BJ (cell line): ENCODE measurements at regions not wholly inside any gene's neighbourhood (a gene's known extent, or its start where the extent isn't known, plus 50 kb on each side); places are given as distances from the start of the nearest gene placed in this dataset.

ENCODE experiments used
- CTCF ChIA-PET: fragments of 350-600 bp; formaldehyde crosslinking; extraction: SDS; loops from one replicate; lab custom pipeline; 2021; ENCODE audit warnings: antibody characterized with exemption, inconsistent platforms; lab: Yijun Ruan, JAX
- POLR2A ChIA-PET: fragments of 300-600 bp; sonication (Branson Sonifier 250); formaldehyde crosslinking; extraction: SDS; loops from one replicate; lab custom pipeline; 2021; ENCODE audit warnings: antibody characterized with exemption; lab: Charles Lee
- DNase-seq: peaks from one replicate; pipeline ENCODE4 v3.0.0-alpha.2; 2011; ENCODE audit warnings: low read depth
- H3K27me3 ChIP-seq: 2 replicates; pipeline ENCODE4 v1.6.0; 2011; ENCODE audit warnings: low read length; ENCODE audit not compliant: control insufficient read depth, insufficient read depth
- H3K36me3 ChIP-seq: 2 replicates; pipeline ENCODE4 v1.5.1; 2011; ENCODE audit warnings: low read length; ENCODE audit not compliant: control insufficient read depth, insufficient read depth
- H3K4me3 ChIP-seq: 2 replicates; pipeline ENCODE4 v1.5.1; 2011; ENCODE audit warnings: low read depth, mild to moderate bottlenecking, control low read depth, low read length
- TF ChIP-seq, protein P1 (sequence below): IDR thresholded peaks from 2 replicates; pipeline ENCODE4 v1.5.1; 2011; ENCODE audit warnings: low read depth, mild to moderate bottlenecking, control low read depth, inconsistent platforms, low read length, moderate library complexity; ENCODE audit not compliant: insufficient read depth

DNA sequence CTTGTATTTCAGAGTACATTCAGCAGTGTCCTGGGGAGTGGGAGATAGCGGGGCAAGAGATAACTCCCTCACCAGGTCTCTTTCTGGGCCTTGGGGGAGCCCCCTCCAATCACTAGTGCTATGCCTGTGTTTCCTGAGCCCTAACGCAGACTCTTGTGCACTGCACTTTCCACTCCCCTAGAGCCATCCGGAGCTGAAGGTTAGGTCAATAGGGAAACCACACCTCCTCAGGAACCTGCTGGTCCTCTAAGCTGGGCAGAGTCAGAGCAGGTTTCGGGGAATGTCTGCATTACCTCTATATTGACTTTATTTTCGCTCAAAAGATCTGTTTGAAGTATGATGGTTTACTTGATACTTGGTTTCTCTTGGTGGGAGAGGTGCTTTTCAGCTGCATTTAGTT, 617.0 kb upstream of the ROBO1 start:
- TF ChIP-seq, protein P1, sequence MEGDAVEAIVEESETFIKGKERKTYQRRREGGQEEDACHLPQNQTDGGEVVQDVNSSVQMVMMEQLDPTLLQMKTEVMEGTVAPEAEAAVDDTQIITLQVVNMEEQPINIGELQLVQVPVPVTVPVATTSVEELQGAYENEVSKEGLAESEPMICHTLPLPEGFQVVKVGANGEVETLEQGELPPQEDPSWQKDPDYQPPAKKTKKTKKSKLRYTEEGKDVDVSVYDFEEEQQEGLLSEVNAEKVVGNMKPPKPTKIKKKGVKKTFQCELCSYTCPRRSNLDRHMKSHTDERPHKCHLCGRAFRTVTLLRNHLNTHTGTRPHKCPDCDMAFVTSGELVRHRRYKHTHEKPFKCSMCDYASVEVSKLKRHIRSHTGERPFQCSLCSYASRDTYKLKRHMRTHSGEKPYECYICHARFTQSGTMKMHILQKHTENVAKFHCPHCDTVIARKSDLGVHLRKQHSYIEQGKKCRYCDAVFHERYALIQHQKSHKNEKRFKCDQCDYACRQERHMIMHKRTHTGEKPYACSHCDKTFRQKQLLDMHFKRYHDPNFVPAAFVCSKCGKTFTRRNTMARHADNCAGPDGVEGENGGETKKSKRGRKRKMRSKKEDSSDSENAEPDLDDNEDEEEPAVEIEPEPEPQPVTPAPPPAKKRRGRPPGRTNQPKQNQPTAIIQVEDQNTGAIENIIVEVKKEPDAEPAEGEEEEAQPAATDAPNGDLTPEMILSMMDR = no peak
- CTCF ChIA-PET = no interaction called here

DNA sequence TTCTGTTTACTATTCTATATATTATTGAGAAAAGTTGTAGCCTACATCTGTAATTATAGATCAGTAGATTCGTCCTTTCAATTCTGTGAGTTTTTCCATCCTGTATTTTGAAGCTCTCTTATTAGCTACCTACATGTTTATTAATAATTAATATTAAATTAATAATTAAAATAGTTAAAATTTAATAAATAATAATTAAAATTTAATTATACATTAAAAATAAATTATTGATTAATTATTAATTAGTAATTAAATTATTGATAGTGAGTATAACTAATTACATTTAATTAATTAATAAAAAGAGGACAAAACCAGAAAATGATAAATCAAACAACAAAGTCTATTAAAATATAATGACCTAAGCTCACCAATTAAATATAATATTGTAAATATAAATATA, 606.6 kb upstream of the ROBO1 start:
- Histone ChIP-seq H3K27me3 (no peaks in the 10 kb centered on the region), H3K4me3 (no peak overlapping the region), H3K36me3 (no peaks in the 10 kb centered on the region)
- CTCF ChIA-PET = interaction anchor here (0.6 kb wide), 1 partner anchor 651 kb away, joined by 3 read pairs; no protein-coding TSS in a partner anchor
- no peak for DNase-seq
- TF ChIP-seq, protein P1 = no peak
- POLR2A ChIA-PET = no interaction called here

More for the DNA sequence above, 617.0 kb upstream of the ROBO1 start:
- no peak for DNase-seq
- POLR2A ChIA-PET = no interaction called here
- Histone ChIP-seq H3K27me3 (no peaks in the 10 kb centered on the region), H3K4me3 (no peak overlapping the region), H3K36me3 (no peaks in the 10 kb centered on the region)

DNA sequence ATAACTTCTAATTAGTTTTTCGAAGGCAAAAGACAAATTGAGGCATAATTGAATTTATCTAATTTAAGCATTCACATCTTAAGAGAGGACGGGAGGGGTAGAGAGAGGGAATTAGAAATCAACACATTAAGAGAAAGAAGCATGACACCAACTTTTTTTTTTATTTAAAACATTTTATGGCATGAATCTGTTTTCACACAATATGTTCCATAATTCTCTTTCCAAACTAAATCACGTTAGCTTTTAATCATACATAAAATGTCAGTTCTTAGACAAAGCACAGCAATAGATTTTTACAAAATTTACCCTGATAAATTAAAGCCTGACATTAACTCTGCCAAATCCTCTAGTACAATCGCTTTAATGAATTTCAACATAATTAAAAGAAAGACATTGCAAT, 600.8 kb upstream of the ROBO1 start:
- ChIA-PET POLR2A (no interaction called here), CTCF (no interaction called here)
- Histone ChIP-seq H3K27me3 (no peaks in the 10 kb centered on the region), H3K36me3 (no peaks in the 10 kb centered on the region), H3K4me3 (no peak overlapping the region)
- DNase-seq = no peak
- TF ChIP-seq, protein P1 = no peak

DNA sequence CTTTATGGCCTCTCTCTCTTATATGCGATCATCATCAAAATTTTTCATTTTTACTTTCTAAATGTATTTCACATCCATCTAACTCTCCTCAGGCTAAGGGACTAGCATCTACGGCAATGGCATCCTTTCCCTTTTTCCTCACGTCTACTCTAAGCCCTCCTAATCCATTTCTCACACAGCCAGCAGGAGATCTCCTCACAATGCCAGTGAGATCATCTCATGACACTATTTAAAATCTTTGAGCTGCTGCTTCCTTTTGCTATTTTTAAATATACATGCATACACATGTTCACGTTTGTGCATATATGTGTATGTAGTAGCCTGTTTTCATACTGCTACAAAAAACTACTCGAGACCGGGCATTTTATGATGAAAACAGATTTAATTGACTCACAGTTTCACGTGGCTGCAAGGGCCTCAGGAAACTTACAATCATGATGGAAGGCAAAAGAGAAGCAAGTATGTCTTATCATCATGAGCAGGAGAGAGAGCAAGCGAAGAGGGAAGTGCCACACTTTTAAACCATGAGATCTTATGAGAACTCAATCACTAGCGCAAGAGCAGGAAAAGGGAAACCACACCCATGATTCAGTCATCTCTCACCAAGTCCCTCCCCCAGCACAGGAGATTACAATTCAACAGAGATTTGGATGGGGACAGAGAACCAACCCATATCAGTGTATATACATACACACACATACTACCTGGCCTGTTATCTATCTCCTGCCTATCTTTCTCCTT, 599.2 kb upstream of the ROBO1 start:
- ChIA-PET CTCF (no interaction called here), POLR2A (no interaction called here)
- Histone ChIP-seq H3K27me3 (no peaks in the 10 kb centered on the region), H3K4me3 (no peak overlapping the region), H3K36me3 (no peaks in the 10 kb centered on the region)
- no peak for DNase-seq
- TF ChIP-seq, protein P1 = no peak

DNA sequence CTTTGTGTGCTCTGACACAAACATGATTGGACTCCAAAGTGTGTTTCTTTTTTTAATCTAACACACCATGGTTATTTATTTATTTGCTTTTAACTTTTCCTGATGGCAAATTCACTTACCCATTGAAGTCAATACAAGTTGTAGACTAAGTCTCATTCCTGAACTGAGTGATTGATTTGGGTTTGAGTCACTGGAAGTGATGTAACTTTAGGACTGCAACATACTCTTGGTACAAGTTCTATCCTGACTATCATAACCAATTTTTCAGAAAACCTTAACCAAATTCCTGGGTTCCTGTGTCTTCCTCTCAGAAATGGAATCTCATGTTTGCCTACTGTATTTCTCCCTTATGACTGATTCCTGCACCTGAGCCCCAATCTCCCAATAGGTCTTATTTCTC, 590.0 kb upstream of the ROBO1 start:
- CTCF ChIA-PET = no interaction called here
- no peak for DNase-seq
- Histone ChIP-seq H3K36me3 (no peaks in the 10 kb centered on the region), H3K27me3 (no peaks in the 10 kb centered on the region), H3K4me3 (no peak overlapping the region)
- TF ChIP-seq, protein P1 = no peak
- POLR2A ChIA-PET = no interaction called here
